ENCODE measurements at regions not wholly inside any gene's neighbourhood (a gene's known extent, or its start where the extent isn't known, plus 50 kb on each side); places are given as distances from the start of the nearest gene placed in this dataset.

- intact Hi-C loops (cut with DNase I): no loop called here
These were observed 68.7 kb upstream of the STXBP6 start for GRCh38 chr14:25118671-25119070.

GRCh38 chr14:25117342-25117741 lies 67.4 kb upstream of the STXBP6 start:
- intact Hi-C loops (cut with DNase I): no loop called here
- DNase-seq (ENCODE audit: low spot score): no peak

More at GRCh38 chr14:25118671-25119070, 68.7 kb upstream of the STXBP6 start:
- no peak for DNase-seq (ENCODE audit: low spot score)

GRCh38 chr14:25116607-25117006 lies 66.7 kb upstream of the STXBP6 start:
- intact Hi-C loops (cut with DNase I): no loop called here
- DNase-seq (ENCODE audit: low spot score): no peak

GRCh38 chr14:25113394-25113793 lies 63.4 kb upstream of the STXBP6 start:
- DNase-seq (ENCODE audit: low spot score): no peak
- intact Hi-C loops (cut with DNase I): loop anchor here (5.0 kb wide), 1 partner anchor 296 kb away; no protein-coding TSS in a partner anchor

- intact Hi-C loops (cut with DNase I): loop anchor here (5.0 kb wide), 1 partner anchor 294 kb away; no protein-coding TSS in a partner anchor
- no peak for DNase-seq (ENCODE audit: low spot score)
These were observed 61.2 kb upstream of the STXBP6 start for GRCh38 chr14:25111061-25111601.

GRCh38 chr14:25110106-25110505 lies 60.2 kb upstream of the STXBP6 start:
- intact Hi-C loops (cut with DNase I): loop anchor here (5.0 kb wide), 1 partner anchor 293 kb away; no protein-coding TSS in a partner anchor
- DNase-seq (ENCODE audit: low spot score): no peak

GRCh38 chr14:25108959-25109358 lies 59.0 kb upstream of the STXBP6 start:
- DNase-seq (ENCODE audit: low spot score): no peak
- intact Hi-C loops (cut with DNase I): no loop called here

GRCh38 chr14:25108291-25108690 lies 58.3 kb upstream of the STXBP6 start:
- DNase-seq (ENCODE audit: low spot score): no peak
- intact Hi-C loops (cut with DNase I): no loop called here

- intact Hi-C loops (cut with DNase I): no loop called here
- DNase-seq (ENCODE audit: low spot score): no peak
These were observed 53.9 kb upstream of the STXBP6 start for GRCh38 chr14:25103820-25104219.

- DNase-seq (ENCODE audit: low spot score): no peak
- intact Hi-C loops (cut with DNase I): no loop called here
These were observed 53.3 kb upstream of the STXBP6 start for GRCh38 chr14:25103271-25103670.

GRCh38 chr14:25102788-25103187 lies 52.8 kb upstream of the STXBP6 start:
- DNase-seq (ENCODE audit: low spot score): no peak
- intact Hi-C loops (cut with DNase I): no loop called here

- intact Hi-C loops (cut with DNase I): no loop called here
- no peak for DNase-seq (ENCODE audit: low spot score)
These were observed 51.3 kb upstream of the STXBP6 start for GRCh38 chr14:25101276-25101675.

All from cardiac septum (tissue), 1 donor.